Motor neuron (in vitro differentiated cells): ENCODE measurements at regions not wholly inside any gene's neighbourhood (a gene's known extent, or its start where the extent isn't known, plus 50 kb on each side); places are given as distances from the start of the nearest gene placed in this dataset.

Source experiments
- ATAC-seq, 8 experiments: fragments of 200-7000 bp; cut with Tn5 transposase; replicated peaks in 6 of 8; 2 replicates each; pipeline ENCODE4 v1.8.0; 2021; ENCODE audit warnings: mild to moderate bottlenecking in 8 of 8, moderate library complexity in 8 of 8
- H3K27ac ChIP-seq, 2 donors: fragments of 250-450 bp; sonication (Bioruptor Pico); 2 replicates each; pipeline ENCODE4 v1.9.0; 2021; ENCODE audit warnings: antibody characterized with exemption in 2 of 2, mild to moderate bottlenecking in 2 of 2, moderate library complexity in 1 of 2
- H3K4me1 ChIP-seq, 2 donors: fragments of 250-450 bp; sonication (Bioruptor Pico); replicated peaks in 1 of 2; 2 replicates each; pipeline ENCODE4 v1.6.1; 2021; ENCODE audit warnings: antibody characterized with exemption in 2 of 2, mild to moderate bottlenecking in 2 of 2, moderate library complexity in 1 of 2
- H3K4me3 ChIP-seq, 5 donors: fragments of 250-450 bp; sonication (Bioruptor Pico); 2 replicates each; pipeline ENCODE4 v1.9.0; 2021; ENCODE audit warnings: antibody characterized with exemption in 5 of 5, mild to moderate bottlenecking in 5 of 5, moderate library complexity in 4 of 5
- WGBS, 10 experiments: fragments of 450-650 bp; shearing (Covaris generic); methylation state at CpG; one replicate each; pipeline ENCODE4 v1.0.0; 2022; 5-methylcytosine and 5-hydroxymethylcytosine counted together
- in situ Hi-C, 9 experiments: fragments of 400-800 bp; cut with MboI; loops; one replicate each; pipeline ENCODE4 v1.15.0; 2021; ENCODE audit warnings: low sequenced_read_pairs in 9 of 9, low pct_unique_long_range_greater_than_20kb in 2 of 9; ENCODE audit not compliant: unreplicated experiment in 9 of 9

- Histone ChIP-seq H3K27ac (no peak overlapping the region), H3K4me1 (peaks cover 3 to 6% of the 10 kb centered on the region in 2 donors), H3K4me3 (no peak overlapping the region)
- no peak for ATAC-seq
- WGBS, 10 experiments = 71 to 96% (median 87%) methylated on average over 3 of the region's 3 CpGs; no CpG with 5 or more reads in 3 of the 10 experiments
- in situ Hi-C loops = loop anchor here in 1 of 9 experiments (25.0 kb wide), 1 partner anchor 135 kb away; no protein-coding TSS in a partner anchor
These were observed 165.1 kb downstream of the CAAP1 start for GRCh38 chr9:26727471-26727870.

GRCh38 chr9:26725573-26725972 lies 167.0 kb downstream of the CAAP1 start:
- WGBS, 10 experiments = 12 to 100% (median 65%) methylated on average over 1 to 3 of the region's 3 CpGs; no CpG with 5 or more reads in 1 of the 10 experiments
- Histone ChIP-seq H3K27ac (no peak overlapping the region), H3K4me3 (no peak overlapping the region), H3K4me1 (peaks cover 5 to 7% of the 10 kb centered on the region in 2 donors)
- ATAC-seq = no peak
- in situ Hi-C loops = loop anchor here in 1 of 9 experiments (25.0 kb wide), 1 partner anchor 137 kb away; no protein-coding TSS in a partner anchor

GRCh38 chr9:26723486-26723885 lies 169.1 kb downstream of the CAAP1 start:
- WGBS, 10 experiments = 0 to 84% (median 53%) methylated on average over 1 to 6 of the region's 9 CpGs; no CpG with 5 or more reads in 2 of the 10 experiments
- Histone ChIP-seq H3K4me3 (no peak overlapping the region), H3K4me1 (peaks cover 5 to 7% of the 10 kb centered on the region in 2 donors), H3K27ac (no peak overlapping the region)
- peak in 6 of 8 experiments; percentile 39 to 95 (median 60) for ATAC-seq
- in situ Hi-C loops = no loop called here

- no peak overlapping the region for H3K4me3 ChIP-seq
- no peak overlapping the region for H3K27ac ChIP-seq
- ATAC-seq = no peak
These were observed 169.8 kb downstream of the CAAP1 start for GRCh38 chr9:26722755-26723154.

GRCh38 chr9:26710008-26710407 lies 182.6 kb downstream of the CAAP1 start:
- Histone ChIP-seq H3K27ac (no peak overlapping the region), H3K4me1 (no peaks in the 10 kb centered on the region), H3K4me3 (no peak overlapping the region)
- 0 to 90% (median 54%) methylated on average over 1 to 3 of the region's 3 CpGs; no CpG with 5 or more reads in 3 of the 10 experiments for WGBS, 10 experiments
- in situ Hi-C loops = no loop called here
- ATAC-seq = no peak

More at GRCh38 chr9:26722755-26723154, 169.8 kb downstream of the CAAP1 start:
- 50 to 95% (median 68%) methylated on average over 1 to 6 of the region's 6 CpGs for WGBS, 10 experiments
- H3K4me1 ChIP-seq = peaks cover 5 to 7% of the 10 kb centered on the region in 2 donors
- in situ Hi-C loops = no loop called here

GRCh38 chr9:26706223-26706622 lies 186.4 kb downstream of the CAAP1 start:
- in situ Hi-C loops = no loop called here
- 33 to 100% (median 91%) methylated on average over 1 to 3 of the region's 3 CpGs for WGBS, 10 experiments
- H3K4me1 ChIP-seq = peaks cover 0 to 2% of the 10 kb centered on the region in 2 donors
- no peak for ATAC-seq
- H3K4me3 ChIP-seq = no peak overlapping the region
- no peak overlapping the region for H3K27ac ChIP-seq

- H3K4me3 ChIP-seq = no peak overlapping the region
- peak in 3 of 8 experiments; percentile 25 to 51 (median 42) for ATAC-seq
- WGBS, 10 experiments = 0 to 100% (median 89%) methylated on average over 1 of the region's 1 CpG; no CpG with 5 or more reads in 3 of the 10 experiments
- in situ Hi-C loops = no loop called here
- no peak overlapping the region for H3K27ac ChIP-seq
- no peaks in the 10 kb centered on the region for H3K4me1 ChIP-seq
These were observed 197.3 kb downstream of the CAAP1 start for GRCh38 chr9:26695298-26695622.

GRCh38 chr9:26694381-26695297 lies 198.0 kb downstream of the CAAP1 start:
- ATAC-seq = peak in 2 of 8 experiments; percentile 52 to 83
- Histone ChIP-seq H3K4me1 (no peaks in the 10 kb centered on the region), H3K4me3 (no peak overlapping the region), H3K27ac (no peak overlapping the region)
- in situ Hi-C loops = no loop called here
- WGBS, 10 experiments = 7 to 95% (median 86%) methylated on average over 2 to 5 of the region's 5 CpGs

GRCh38 chr9:26689041-26689440 lies 203.6 kb downstream of the CAAP1 start:
- in situ Hi-C loops = no loop called here
- WGBS, 10 experiments = 28 to 100% (median 91%) methylated on average over 4 to 6 of the region's 6 CpGs; no CpG with 5 or more reads in 1 of the 10 experiments
- H3K4me1 ChIP-seq = peaks cover 4 to 7% of the 10 kb centered on the region in 2 donors
- no peak for ATAC-seq
- H3K4me3 ChIP-seq = no peak overlapping the region
- no peak overlapping the region for H3K27ac ChIP-seq

- H3K4me1 ChIP-seq = peaks cover 4 to 14% of the 10 kb centered on the region in 2 donors
- no peak for ATAC-seq
- H3K4me3 ChIP-seq = no peak overlapping the region
- 5 to 100% (median 73%) methylated on average over 1 to 2 of the region's 2 CpGs; no CpG with 5 or more reads in 1 of the 10 experiments for WGBS, 10 experiments
- in situ Hi-C loops = no loop called here
- H3K27ac ChIP-seq = no peak overlapping the region
These were observed 205.2 kb downstream of the CAAP1 start for GRCh38 chr9:26687421-26687820.

- 14 to 64% (median 41%) methylated on average over 1 to 2 of the region's 2 CpGs; no CpG with 5 or more reads in 1 of the 10 experiments for WGBS, 10 experiments
- in situ Hi-C loops = no loop called here
- no peak overlapping the region for H3K27ac ChIP-seq
- H3K4me1 ChIP-seq = peaks cover 6 to 14% of the 10 kb centered on the region in 2 donors
- peak in 7 of 8 experiments; percentile 60 to 93 (median 79) for ATAC-seq
- H3K4me3 ChIP-seq = no peak overlapping the region
These were observed 206.8 kb downstream of the CAAP1 start for GRCh38 chr9:26685818-26686217.

GRCh38 chr9:26684029-26684428 lies 208.6 kb downstream of the CAAP1 start:
- H3K27ac ChIP-seq = no peak overlapping the region
- H3K4me3 ChIP-seq = no peak overlapping the region
- H3K4me1 ChIP-seq = peaks cover 15 to 19% of the 10 kb centered on the region in 2 donors
- 7 to 100% (median 86%) methylated on average over 1 to 4 of the region's 4 CpGs for WGBS, 10 experiments
- in situ Hi-C loops = no loop called here
- no peak for ATAC-seq

- 20 to 100% (median 90%) methylated on average over 1 to 3 of the region's 4 CpGs; no CpG with 5 or more reads in 1 of the 10 experiments for WGBS, 10 experiments
- no peak for ATAC-seq
- in situ Hi-C loops = no loop called here
These were observed 209.7 kb downstream of the CAAP1 start for GRCh38 chr9:26682796-26683496.

More at GRCh38 chr9:26682796-26683496, 209.7 kb downstream of the CAAP1 start:
- Histone ChIP-seq H3K4me1 (peaks cover 26 to 30% of the 10 kb centered on the region in 2 donors), H3K4me3 (no peak overlapping the region), H3K27ac (no peak overlapping the region)
